GM12864 (cell line): ENCODE measurements at regions not wholly inside any gene's neighbourhood (a gene's known extent, or its start where the extent isn't known, plus 50 kb on each side); places are given as distances from the start of the nearest gene placed in this dataset.

Experiments used
- DNase-seq: peaks from one replicate; pipeline ENCODE4 v3.0.0-alpha.2; 2011; ENCODE audit warnings: low read depth
- H3K4me3 ChIP-seq: 2 replicates; pipeline ENCODE4 v1.5.1; 2011; ENCODE audit warnings: mild to moderate bottlenecking, low read depth, low read length, control low read depth
- CTCF ChIP-seq: IDR thresholded peaks from 2 replicates; pipeline ENCODE4 v1.5.1; 2011; ENCODE audit warnings: low read depth, mild to moderate bottlenecking, moderate library complexity, low read length, control low read depth, inconsistent platforms; ENCODE audit errors: missing control alignments

DNA sequence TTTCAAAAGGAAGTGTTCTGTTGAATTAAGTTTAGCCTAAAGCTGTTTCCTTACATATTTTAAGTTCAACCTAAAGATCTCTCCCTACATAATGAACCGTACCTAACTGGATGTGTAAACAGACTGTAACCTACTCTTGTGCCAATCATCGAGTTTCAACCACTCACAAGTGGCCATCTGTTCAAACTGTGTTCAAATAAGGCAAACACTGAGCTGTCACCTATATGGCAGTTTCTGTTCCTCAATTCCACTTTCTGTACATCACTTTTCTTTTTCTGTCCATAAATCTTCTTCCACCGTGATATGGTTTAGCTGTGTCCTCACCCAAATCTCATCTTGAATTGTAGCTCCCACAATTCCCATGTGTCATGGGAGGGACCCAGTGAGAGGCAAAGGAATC lies 428.6 kb downstream of the HACE1 start:
- no peak overlapping the region for H3K4me3 ChIP-seq
- DNase-seq, result no peak
- no peak for TF ChIP-seq CTCF

GRCh38 chr6:104428184-104428583 lies 431.5 kb downstream of the HACE1 start:
- DNase-seq, result no peak
- no peak overlapping the region for H3K4me3 ChIP-seq
- TF ChIP-seq CTCF, result no peak

- no peak for TF ChIP-seq CTCF
- DNase-seq, result no peak
- no peak overlapping the region for H3K4me3 ChIP-seq
These were observed 436.0 kb downstream of the HACE1 start for GRCh38 chr6:104423691-104424090.

- TF ChIP-seq CTCF, result no peak
- no peak overlapping the region for H3K4me3 ChIP-seq
- no peak for DNase-seq
These were observed 438.1 kb downstream of the HACE1 start for GRCh38 chr6:104421650-104422049.

GRCh38 chr6:104418839-104419238 lies 440.9 kb downstream of the HACE1 start:
- no peak for DNase-seq
- TF ChIP-seq CTCF, result no peak
- no peak overlapping the region for H3K4me3 ChIP-seq

DNA sequence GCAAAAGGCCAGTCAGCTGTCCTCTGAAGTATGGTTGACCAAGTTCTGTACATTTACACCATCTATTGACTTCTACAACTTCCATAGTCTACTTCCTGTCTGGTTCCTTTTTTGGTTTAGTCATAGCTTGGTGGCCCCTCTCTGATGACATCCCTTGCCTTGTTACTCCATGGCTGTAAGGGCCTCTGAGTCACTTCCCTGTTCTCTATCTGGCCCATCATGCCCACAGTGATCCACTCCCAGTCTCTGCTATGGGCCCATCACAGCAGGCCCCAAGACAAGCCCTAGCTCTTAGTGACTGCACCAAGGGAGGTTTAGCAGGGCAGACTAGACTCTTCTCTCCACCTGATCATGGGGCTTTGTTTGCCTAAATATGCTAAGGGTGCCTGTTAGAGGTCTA lies 441.6 kb downstream of the HACE1 start:
- H3K4me3 ChIP-seq, result no peak overlapping the region
- no peak for TF ChIP-seq CTCF
- DNase-seq, result no peak

- TF ChIP-seq CTCF, result no peak
- no peak overlapping the region for H3K4me3 ChIP-seq
- no peak for DNase-seq
These were observed 445.0 kb downstream of the HACE1 start for GRCh38 chr6:104414723-104415122.
